ENCODE measurements at regions not wholly inside any gene's neighbourhood (a gene's known extent, or its start where the extent isn't known, plus 50 kb on each side); places are given as distances from the start of the nearest gene placed in this dataset.
"Not testable (repeated sequence)": the region's sequence is repeated elsewhere in the genome, so short reads cannot be mapped to it uniquely, and the experiment has no call there.

DNA sequence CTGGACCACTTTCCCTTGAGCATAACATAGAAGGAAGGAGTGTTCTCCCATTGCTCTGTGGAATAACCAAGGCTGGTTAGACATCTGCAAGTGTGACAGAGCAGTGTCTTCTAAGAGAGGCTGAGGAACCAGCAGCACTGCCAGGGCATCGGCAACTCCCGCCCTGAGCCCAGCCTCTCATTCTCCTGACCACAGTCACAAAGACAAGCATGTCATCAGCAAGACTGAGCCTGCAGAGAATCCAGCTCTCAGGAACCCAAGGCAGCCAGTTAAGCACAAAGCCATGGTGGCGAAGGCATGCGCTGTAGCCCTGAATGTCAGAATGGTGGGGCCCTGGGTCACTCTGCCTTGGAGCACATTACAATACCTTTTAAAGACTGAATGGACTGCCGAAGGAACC is 253.9 kb downstream of the AGTPBP1 start:
- DNase-seq (ENCODE audit: low read depth in 2 of 2), result no peak

DNA sequence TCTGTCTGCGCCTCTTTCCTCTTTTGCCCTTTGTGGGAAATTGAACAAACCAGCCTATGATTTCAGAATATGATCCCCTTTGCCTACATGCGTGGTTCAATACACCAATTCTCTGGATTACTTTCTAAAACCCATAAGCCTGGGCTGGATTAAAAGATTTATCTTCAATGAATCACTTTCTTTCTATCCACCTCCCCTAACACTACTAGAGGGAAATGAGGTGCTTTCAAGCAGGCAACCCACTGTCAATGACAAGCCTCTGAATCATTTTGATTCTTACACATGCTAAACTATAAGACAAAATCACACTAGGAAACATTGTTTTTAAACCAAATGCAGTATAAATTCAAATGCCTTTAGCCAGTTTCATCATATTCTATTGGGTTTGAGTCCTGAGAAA is 257.5 kb downstream of the AGTPBP1 start:
- no peak for DNase-seq (ENCODE audit: low read depth in 2 of 2)

DNA sequence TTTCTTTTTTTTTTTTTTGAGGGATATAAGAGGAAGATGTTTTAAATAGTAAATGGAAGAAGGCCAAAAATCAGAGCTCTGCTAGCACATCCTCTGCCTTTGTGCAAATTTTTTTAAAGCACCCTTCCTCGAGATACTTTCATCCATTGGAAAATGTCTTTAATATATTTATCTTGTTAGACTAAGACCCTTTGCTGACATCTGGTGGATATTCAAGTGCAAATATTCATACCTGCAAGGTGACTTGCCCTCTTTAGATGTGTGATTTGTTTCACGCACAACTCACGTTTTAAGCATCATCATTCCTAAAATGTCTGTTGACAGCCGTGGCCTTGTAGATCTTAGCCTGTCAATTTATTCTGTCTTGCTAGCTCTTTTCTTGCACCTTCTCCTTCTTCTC is 258.5 kb downstream of the AGTPBP1 start:
- DNase-seq (ENCODE audit: low read depth in 2 of 2), result no peak

DNA sequence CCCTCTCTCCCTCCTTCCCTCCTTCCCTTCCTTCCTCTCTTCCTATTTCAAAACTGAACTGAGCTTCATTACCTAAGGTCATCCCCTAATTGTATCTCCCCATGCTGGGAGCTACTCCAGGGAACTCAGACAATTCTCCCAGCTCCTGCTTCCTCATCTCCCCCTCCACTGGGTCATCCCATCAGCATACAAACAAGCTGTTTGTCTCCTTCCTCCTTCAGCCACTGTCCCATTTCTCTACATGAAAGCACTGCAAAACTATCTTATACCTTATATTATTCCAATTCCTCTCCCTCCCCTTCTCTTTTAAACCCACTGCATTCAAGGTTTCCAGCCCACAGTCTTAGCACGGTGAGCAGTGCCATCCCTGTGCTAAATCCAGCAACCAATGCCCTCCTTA is 262.4 kb downstream of the AGTPBP1 start:
- DNase-seq (ENCODE audit: low read depth in 2 of 2), result no peak

DNA sequence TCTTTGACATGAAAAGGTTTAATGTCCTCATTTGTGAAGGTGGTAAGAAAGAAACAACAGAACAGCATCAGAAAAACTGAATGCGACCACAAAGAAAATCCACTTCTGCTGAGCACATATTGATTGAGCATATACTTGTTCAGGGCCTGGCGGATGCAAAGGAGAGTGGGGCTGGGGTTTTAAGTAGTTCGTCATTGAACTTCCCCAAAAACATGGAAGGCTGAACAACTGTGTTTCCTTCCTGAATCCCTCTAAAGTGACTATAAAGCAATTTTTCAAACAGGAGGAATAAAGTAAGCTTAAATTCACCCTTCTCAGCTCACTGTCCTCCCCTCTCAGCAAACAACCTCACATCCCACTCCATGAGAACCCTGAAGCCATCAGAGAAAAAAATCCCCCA is 262.9 kb downstream of the AGTPBP1 start:
- no peak for DNase-seq (ENCODE audit: low read depth in 2 of 2)

DNA sequence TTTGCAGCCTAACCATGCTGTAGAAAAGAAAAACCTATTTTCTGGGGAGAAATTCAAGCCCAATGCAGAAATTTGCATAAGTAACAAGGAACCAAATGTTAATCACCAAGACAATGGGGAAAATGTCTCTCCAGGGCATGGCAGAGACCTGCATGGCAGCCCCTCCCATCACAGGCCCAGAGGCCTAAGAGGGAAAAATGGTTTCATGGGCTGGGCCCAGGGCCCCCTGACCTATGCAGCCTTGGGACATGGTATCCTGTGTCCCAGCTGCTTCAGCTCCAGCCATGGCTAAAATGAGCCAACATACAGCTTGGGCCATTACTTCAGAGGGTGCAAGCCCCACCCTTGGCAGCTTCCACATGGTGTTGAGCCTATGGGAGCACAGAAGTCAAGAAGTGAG is 266.9 kb downstream of the AGTPBP1 start:
- DNase-seq (ENCODE audit: low read depth in 2 of 2), result not testable (repeated sequence)

DNA sequence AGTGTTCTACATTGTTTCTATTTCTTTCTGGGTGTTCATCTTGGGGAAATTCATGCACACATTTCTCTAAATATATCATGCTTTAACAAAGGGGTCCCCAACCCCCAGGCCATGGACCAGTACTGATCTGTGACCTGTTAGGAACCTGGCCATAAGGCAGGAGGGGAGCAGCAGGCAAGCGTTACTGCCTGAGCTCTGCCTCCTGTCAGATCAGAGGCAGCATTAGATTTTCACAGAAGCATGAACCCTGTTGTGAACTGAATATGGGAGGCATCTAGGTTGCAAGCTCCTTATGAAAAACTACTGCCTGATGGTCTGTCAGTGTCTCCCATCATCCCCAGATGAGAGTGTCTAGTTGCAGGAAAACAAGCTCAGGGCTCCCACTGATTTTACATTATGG is 270.0 kb downstream of the AGTPBP1 start:
- DNase-seq (ENCODE audit: low read depth in 2 of 2), result no peak

DNA sequence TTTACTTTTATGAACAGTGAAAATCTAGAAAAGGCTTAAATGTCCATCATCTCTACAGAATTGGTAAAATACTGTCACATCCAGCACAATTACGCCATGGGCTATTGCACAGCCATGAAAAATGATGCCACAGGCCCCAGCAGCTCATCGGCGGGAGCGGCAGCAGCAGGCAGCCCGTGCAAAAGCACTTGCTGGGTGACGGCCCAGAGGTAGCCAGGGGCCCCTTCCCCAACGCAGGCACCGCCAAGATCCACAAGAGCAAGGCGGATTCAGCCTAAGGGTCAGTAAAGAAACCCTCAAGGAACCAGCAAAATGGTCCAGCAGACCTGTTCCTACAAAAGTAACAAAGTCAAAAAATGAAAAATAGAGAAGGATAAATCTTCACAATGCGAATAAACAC is 272.7 kb downstream of the AGTPBP1 start:
- DNase-seq (ENCODE audit: low read depth in 2 of 2), result no peak

DNA sequence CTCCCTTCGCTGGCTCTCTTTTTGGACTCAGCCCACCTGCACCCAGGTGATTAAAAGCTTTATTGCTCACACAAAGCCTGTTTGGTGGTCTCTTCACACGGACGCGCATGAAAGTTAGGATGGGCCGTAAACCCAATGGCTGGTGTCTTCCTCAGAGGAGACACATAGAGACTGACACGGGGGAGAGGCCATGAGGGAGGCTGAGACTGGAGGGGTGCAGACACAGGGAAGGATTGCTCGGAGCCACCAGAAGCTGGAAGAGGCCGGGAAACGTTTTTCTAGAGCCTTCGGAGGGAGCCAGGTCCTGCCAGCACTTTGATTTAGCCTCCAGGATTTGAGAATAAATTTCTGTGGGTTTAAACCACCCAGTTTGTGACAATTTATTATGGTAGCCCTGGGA is 274.9 kb downstream of the AGTPBP1 start:
- no peak for DNase-seq (ENCODE audit: low read depth in 2 of 2)

DNA sequence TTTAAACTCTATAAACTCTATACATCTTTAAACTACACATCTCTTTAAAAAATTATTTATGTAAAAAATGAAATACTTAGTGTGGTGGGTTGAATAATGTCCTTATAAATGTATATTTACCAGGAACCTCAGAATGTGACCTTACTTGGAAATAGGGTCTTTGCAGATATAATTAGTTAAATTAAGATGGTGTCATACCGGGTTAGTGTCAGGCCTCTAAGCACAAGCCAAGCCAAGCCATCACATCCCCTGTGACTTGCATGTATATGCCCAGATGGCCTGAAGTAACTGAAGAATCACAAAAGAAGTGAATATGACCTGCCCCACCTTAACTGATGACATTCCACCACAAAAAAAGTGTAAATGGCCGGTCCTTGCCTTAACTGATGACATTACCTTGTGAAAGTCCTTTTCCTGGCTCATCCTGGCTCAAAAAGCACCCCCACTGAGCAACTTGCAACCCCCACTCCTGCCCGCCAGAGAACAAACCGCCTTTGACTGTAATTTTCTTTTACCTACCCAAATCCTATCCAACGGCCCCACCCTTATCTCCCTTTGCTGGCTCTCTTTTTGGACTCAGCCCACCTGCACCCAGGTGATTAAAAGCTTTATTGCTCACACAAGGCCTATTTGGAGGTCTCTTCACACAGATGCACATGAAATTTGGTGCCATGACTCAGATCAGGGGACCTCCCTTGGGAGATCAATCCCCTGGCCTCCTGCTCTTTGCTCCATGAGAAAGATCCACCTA is 283.5 kb downstream of the AGTPBP1 start:
- not testable (repeated sequence) for DNase-seq (ENCODE audit: low read depth in 2 of 2)

DNA sequence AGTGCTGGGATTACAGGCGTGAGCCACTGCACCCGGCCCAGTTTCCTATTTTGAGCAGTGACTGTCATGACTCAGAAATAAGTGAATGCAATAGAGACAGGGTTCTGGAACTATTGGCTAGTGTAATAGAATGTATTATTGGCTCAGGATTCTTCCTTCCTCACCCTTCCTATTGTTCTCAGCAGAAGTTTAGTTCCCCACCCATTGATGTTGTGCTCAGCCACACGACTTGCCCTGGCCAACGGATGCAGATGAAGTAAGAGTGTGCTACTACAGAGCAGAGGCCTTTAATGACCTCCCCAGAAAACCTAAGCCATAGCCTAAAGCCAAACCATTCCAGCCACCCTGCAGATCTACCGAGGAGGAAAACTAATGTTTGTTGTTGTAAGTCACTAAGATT is 287.9 kb downstream of the AGTPBP1 start:
- DNase-seq (ENCODE audit: low read depth in 2 of 2), result no peak

DNA sequence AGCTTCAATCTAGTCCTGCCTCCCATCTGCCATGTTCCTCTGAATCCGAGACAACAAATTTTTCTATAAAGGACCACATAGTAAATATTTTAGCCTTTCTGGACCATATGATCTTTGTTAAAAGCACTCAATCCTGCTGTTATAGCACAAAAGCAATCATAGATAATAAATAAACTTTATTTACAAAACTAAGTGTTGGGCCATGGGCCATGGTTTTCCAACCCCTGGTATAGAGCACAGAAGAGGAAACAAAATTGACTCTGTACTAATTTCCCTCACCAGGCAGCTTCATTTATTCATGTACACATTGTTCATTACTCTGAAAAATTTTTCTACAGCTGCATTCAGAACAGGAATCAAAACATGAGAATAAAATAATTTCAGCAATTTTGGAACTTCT is 288.9 kb downstream of the AGTPBP1 start:
- no peak for DNase-seq (ENCODE audit: low read depth in 2 of 2)

DNA sequence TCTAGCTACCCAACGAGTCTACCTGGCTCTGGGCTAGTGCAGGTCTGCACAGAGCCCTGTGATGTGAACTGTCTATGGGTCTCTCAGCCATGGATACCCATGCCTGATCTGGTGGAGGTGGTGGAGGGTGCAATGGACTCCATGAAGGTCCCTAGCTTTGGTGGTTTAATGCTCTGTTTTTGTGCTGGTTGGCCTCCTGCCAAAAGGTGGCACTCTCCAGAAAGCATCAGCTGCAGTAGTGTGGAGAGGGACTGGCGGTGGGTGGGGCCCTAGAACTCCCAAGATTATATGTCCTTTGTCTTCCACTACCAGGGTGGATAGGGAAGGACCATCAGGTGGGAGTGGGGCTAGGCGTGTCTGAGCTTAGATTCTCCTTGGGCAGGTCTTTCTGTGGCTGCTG is 290.1 kb downstream of the AGTPBP1 start:
- DNase-seq (ENCODE audit: low read depth in 2 of 2), result no peak

DNA sequence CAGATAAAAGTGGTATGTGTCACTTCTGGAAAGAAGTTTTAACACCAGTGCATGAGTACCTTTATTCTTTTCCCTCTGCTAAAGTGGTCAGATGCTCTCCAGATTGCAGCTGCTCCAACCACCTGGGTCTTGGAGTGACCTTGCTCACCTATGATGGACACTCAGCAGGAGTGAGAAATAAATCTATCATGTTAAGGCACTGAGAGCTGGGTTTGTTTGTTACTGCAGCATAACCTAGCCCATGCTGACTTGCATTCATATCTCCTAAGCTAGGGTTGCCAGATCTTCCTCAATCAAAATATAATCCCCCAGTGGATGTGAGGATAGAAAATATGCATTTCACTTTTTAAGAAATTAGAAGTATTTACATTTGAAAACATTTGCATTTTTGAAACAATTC is 295.9 kb downstream of the AGTPBP1 start:
- no peak for DNase-seq (ENCODE audit: low read depth in 2 of 2)

DNA sequence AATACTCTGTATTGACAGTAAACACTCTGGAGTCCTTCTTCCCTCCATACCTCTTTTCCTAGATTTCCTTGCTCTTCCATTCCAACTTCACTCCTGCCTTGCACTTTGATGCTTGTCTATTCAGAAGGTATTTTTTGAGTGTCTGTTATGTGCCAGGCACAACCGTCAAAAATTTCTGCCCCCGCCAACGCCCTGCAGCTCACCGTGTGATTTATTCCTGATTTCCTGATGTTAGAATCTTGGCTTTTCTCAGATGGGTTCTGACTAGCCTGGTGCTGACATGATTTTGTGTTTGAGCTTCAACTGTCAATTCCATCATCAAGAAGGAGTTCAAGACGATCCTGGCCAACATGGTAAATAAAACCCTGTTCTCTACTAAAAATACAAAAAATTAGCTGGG is 297.5 kb downstream of the AGTPBP1 start:
- no peak for DNase-seq (ENCODE audit: low read depth in 2 of 2)

DNA sequence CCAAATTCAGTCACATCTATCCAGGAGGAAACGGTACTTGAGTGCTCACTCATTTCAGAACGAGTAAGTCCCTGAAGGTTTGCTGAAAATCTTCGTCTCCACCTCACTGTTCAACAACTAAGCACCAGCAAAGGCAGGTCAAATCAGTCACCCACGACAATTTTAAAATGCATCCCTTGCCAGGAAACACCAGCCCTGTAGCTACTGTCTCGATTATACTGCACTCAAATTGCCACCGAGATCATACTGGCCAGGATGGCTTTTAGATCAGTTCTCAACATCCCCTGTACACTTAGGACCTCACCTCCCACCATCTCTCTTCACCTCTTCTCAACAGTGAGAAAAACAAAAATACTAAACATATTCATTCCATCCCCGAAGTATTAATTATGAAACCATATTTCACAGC is 298.6 kb downstream of the AGTPBP1 start:
- DNase-seq (ENCODE audit: low read depth in 2 of 2), result no peak

DNA sequence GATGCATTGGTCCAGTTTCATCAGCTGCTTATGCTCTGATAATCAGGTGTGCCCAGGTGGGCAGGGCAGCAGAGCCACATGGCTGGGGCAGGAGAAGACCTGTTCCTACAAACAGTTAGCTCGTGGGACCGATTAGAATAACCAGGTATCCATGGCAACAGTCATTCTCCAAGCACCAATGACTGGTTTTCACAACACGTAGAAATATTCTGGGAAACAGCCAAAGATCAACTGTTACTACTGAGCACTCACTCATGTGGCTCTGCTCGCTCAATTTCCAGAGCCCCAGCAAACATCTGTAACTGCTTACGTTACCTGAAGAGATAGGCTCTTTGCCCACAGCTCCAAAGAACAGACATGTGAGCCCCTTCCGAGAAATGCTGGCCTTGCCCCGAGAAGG is 302.0 kb downstream of the AGTPBP1 start:
- no peak for DNase-seq (ENCODE audit: low read depth in 2 of 2)

DNA sequence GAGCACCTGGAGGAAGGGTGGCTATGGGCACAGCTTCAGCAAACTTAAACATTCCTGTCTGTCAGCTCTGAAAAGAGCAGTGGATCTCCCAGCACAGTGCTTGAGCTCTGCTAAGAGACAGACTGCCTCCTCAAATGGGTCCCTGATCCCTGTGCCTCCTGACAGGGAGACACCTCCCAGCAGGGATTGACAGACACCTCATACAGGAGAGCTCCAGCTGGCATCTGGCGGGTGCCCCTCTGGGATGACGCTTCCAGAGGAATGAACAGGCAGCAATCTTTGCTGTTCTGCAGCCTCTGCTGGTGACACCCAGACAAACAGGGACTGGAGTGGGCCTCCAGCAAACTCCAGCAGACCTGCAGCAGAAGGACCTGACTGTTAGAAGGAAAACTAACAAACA is 307.8 kb downstream of the AGTPBP1 start:
- DNase-seq (ENCODE audit: low read depth in 2 of 2), result not testable (repeated sequence)

DNA sequence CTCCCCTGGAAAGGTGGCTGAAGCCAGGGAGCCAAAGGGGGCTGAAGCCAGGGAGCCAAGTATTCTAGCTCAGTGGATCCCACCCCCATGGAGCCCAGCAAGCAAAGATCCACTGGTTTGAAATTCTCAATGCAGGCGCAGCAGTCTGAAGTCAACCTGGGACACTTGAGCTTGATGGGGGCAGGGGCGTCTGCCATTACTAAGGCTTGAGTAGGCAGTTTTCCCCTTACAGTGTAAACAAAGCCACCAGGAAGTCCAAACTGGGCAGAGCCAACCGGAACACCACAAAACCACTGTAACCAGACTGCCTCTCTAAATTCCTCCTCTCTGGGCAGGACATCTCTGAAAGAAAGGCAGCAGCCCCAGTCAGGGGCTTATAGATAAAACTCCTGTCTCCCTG is 308.2 kb downstream of the AGTPBP1 start:
- not testable (repeated sequence) for DNase-seq (ENCODE audit: low read depth in 2 of 2)

DNA sequence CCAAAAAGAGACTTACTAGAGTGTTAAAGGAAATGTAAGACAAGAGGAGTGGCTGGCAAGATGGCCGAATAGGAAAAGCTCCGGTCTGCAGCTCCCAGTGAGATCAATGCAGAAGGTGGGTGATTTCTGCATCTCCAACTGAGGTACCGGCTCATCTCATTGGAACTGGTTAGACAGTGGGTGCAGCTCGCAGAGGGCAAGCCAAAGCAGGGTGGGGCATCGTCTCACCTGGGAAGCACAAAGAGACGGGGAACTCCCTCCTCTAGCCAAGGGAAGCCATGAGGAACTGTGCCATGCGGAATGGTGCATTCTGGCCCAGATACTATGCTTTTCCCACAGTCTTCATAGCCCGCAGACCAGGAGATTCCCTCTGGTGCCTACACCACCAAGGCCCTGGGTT is 308.7 kb downstream of the AGTPBP1 start:
- DNase-seq (ENCODE audit: low read depth in 2 of 2), result no peak

DNA sequence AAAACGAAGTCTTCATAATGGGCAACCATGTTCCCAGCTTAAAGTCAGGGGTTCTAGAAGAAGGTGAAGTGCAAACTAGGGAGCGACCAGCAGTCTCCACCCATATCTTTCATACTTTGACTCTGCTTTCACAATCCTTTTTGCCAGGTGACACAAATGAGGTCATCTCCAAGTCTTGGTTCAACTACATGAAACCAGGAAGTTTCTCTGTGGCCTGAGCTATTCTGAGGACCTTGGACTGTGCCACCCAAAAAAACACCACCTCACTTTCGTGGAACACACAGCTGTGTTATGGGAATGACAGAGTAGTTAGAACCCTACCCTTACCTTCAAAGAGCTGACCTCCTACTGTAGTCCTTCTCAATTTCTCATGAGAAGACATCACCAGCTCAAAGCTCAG is 309.2 kb downstream of the AGTPBP1 start:
- no peak for DNase-seq (ENCODE audit: low read depth in 2 of 2)

DNA sequence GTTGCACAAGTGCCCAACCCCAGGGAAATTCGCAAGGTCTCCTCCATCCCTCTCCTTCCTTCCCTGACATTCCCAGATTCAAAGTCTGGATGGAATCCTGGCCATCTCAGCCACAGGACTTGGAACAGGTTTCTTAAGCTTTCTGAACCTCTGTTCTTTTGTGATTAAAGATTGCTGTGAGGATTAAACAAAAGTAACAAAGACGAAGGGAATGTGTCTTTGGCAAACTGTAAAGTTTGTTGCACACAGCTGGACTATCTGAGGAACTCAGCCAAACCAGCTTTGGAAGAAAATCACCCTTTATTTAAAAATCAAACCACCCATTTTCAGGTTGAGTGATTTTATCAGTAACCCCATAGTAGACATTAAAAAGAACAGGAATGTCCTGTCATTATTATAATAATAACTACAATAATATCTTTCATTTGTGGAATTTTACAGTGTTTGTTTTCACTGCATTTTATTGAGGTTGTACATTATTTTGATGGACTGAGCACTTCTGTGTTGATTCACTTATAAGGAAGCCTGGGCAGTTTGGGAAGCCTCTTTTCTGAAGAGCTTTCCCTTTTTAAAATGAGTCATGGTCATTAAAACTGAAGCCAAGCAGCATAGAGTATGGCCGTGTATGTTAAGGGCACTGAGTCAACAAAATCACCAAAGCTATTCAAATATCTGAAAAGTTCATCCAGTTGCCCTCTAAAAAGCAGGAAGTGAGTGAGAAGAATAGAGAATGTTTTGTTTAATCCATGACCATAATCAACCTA is 310.2 kb downstream of the AGTPBP1 start:
- DNase-seq (ENCODE audit: low read depth in 2 of 2), result no peak

DNA sequence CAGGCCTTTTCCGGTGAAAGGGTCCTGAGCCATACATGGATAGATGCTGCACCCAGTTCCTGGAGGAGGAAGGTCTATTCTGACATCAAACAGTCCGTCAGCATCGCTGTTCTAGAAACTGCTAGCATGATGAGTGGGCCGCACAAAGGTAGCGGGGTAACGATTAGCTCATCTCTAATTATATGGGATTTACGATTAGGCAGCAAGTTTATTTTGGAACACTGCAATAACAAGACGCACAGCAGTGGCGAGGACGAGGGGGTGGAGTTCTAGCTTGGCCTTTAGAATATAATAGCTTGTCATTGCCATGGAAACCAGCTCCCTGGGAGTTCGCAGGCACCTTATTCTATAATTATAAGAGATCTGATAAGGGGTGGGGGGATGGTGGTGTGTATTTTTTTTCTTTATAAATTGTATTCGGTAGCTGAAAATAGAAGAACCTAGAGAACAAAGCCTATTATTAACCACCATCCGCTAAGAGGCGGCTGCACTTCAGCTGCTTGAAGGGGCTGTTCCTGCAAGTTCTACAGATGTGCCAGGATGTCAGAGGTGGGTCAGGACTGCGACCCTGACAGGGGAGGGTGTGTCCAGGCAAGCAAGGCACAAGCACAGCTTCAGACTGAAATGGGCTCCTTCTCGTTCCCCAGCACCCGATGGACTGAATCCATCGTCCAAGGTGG is 311.0 kb downstream of the AGTPBP1 start:
- no peak for DNase-seq (ENCODE audit: low read depth in 2 of 2)

Data from stimulated activated CD4-positive, alpha-beta T cell treated with anti-CD3 and anti-CD28 coated beads, Interleukin-1b, Interleukin-23, amount 100 ng/mL, for 4 hours (primary cell).